Fibroblast of lung (primary cell): ENCODE measurements at regions not wholly inside any gene's neighbourhood (a gene's known extent, or its start where the extent isn't known, plus 50 kb on each side); places are given as distances from the start of the nearest gene placed in this dataset.
A peak's percentile ranks its signal among the peaks of the same experiment; 100 is the strongest.

Source experiments
- DNase-seq, 2 donors: peaks; one replicate each; pipeline versions ENCODE4 v3.0.0 to v3.0.0-alpha.2; 2010; ENCODE audit warnings: low read depth in 2 of 2
- H2AFZ ChIP-seq: 2 replicates; pipeline ENCODE4 v1.5.1; 2012; ENCODE audit warnings: low read length, control low read depth, inconsistent platforms
- H3K27ac ChIP-seq: 2 replicates; pipeline ENCODE4 v1.5.1; 2011; ENCODE audit warnings: low read length, control low read depth; ENCODE audit not compliant: insufficient read depth
- H3K27me3 ChIP-seq: 2 replicates; pipeline ENCODE4 v1.5.1; 2011; ENCODE audit warnings: mild to moderate bottlenecking, low read length; ENCODE audit not compliant: control insufficient read depth, insufficient read depth
- H3K36me3 ChIP-seq: 2 replicates; pipeline ENCODE4 v1.5.1; 2011; ENCODE audit warnings: low read length; ENCODE audit not compliant: control insufficient read depth, insufficient read depth
- H3K4me1 ChIP-seq: 2 replicates; pipeline ENCODE4 v1.5.1; 2011; ENCODE audit warnings: low read length; ENCODE audit not compliant: control insufficient read depth, insufficient read depth; ENCODE audit errors: extremely low read depth
- H3K4me2 ChIP-seq: 2 replicates; pipeline ENCODE4 v1.5.1; 2011; ENCODE audit warnings: low read length, control low read depth; ENCODE audit not compliant: insufficient read depth; ENCODE audit errors: extremely low read depth
- H3K4me3 ChIP-seq, 4 experiments: fragments of 200-600 bp in 1 of 4; sonication (generic) in 1 of 4; replicated peaks in 1 of 4; 2 replicates each; pipeline ENCODE4 v1.5.1; 2011 to 2016; ENCODE audit warnings: low read length in 4 of 4, low read depth in 3 of 4, mild to moderate bottlenecking in 3 of 4, control low read depth in 2 of 4, inconsistent platforms in 1 of 4, mixed read lengths in 1 of 4; ENCODE audit not compliant: insufficient read depth in 1 of 4; ENCODE audit errors: control extremely low read depth in 1 of 4
- H3K79me2 ChIP-seq: 2 replicates; pipeline ENCODE4 v1.5.1; 2012; ENCODE audit warnings: mild to moderate bottlenecking, low read length, inconsistent platforms; ENCODE audit not compliant: control insufficient read depth, insufficient read depth
- H3K9ac ChIP-seq: 2 replicates; pipeline ENCODE4 v1.5.1; 2011; ENCODE audit warnings: mild to moderate bottlenecking, low read length, control low read depth; ENCODE audit not compliant: insufficient read depth
- H3K9me3 ChIP-seq: 2 replicates; pipeline ENCODE4 v1.5.1; 2012; ENCODE audit warnings: low read depth, low read length; ENCODE audit not compliant: control insufficient read depth, insufficient read depth
- H4K20me1 ChIP-seq: 2 replicates; pipeline ENCODE4 v1.5.1; 2011; ENCODE audit warnings: low read length; ENCODE audit not compliant: control insufficient read depth, insufficient read depth; ENCODE audit errors: extremely low read depth
- EZH2 ChIP-seq: IDR thresholded peaks from 2 replicates; pipeline ENCODE4 v1.5.1; 2012; ENCODE audit warnings: low read length, control low read depth, mild to moderate bottlenecking; ENCODE audit errors: missing control alignments
- TF ChIP-seq, protein P1 (sequence below), 2 donors: IDR thresholded peaks in 1 of 2; conservative IDR thresholded peaks in 1 of 2; 1 replicate in 1 of 2; 2 replicates in 1 of 2; pipeline ENCODE4 v1.5.1; 2011 to 2012; ENCODE audit warnings: low read length in 2 of 2, control low read depth in 1 of 2, inconsistent platforms in 1 of 2, low read depth in 1 of 2, mild to moderate bottlenecking in 1 of 2

DNA sequence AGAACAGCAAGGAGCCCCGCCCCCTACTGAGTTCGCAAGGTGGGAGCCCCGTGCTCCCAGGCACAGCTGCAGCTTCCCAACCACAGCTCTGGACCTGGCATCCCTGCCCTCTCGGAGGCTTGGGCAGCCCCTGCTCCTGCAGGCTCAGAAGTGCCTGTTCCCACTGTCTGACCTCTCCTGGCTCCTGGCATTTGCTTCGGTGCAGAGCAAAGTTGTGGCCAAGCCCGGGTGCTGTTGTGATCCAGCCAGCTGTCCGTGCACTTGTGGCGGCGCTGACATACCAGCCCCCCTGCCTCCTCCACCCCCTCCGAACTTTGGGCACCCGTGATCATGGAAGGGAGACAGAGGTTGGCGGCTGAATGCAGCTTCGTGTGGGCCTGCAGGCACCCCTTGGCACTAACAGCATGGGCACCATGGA, 1386.8 kb downstream of the PCDH9 start:
- no peaks in the 10 kb centered on the region for H3K9me3 ChIP-seq
- no peak for DNase-seq

DNA sequence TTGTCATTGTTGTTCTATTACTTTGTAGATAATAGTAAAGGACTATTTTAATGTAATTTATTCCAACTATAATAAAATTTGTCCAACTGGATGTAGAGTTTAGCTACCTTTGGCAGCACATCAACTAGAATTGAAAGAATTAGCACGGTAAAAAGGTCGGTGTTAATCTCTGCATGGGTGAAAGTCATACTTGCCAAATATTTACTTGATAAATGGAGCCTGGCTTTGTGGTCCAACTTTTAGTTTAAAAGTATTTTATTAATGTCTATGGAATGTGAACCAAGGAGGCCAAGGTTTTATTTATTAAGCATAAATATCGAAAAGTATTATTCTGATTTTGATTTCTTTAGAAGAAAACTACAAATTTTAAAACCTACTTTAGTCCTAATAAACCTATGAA, 1389.0 kb downstream of the PCDH9 start:
- Histone ChIP-seq H3K79me2 (no peaks in the 10 kb centered on the region), H3K9ac (no peak overlapping the region), H3K27me3 (no peaks in the 10 kb centered on the region), H3K4me2 (no peak overlapping the region), H3K4me1 (no peaks in the 10 kb centered on the region), H3K27ac (no peak overlapping the region), H2AFZ (no peak overlapping the region), H3K9me3 (no peaks in the 10 kb centered on the region), H3K4me3 (no peak overlapping the region), H3K36me3 (no peaks in the 10 kb centered on the region), H4K20me1 (no peaks in the 10 kb centered on the region)
- peak in 1 of 2 donors; percentile 50 for DNase-seq
- no peak for TF ChIP-seq EZH2
- TF ChIP-seq, protein P1, sequence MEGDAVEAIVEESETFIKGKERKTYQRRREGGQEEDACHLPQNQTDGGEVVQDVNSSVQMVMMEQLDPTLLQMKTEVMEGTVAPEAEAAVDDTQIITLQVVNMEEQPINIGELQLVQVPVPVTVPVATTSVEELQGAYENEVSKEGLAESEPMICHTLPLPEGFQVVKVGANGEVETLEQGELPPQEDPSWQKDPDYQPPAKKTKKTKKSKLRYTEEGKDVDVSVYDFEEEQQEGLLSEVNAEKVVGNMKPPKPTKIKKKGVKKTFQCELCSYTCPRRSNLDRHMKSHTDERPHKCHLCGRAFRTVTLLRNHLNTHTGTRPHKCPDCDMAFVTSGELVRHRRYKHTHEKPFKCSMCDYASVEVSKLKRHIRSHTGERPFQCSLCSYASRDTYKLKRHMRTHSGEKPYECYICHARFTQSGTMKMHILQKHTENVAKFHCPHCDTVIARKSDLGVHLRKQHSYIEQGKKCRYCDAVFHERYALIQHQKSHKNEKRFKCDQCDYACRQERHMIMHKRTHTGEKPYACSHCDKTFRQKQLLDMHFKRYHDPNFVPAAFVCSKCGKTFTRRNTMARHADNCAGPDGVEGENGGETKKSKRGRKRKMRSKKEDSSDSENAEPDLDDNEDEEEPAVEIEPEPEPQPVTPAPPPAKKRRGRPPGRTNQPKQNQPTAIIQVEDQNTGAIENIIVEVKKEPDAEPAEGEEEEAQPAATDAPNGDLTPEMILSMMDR (conservative IDR thresholded peaks at IDR 0.05 in 1 of 2, IDR thresholded peaks at IDR 0.05 in 1 of 2; ENCODE audit: low read depth in 1 of 2, low read length in 2 of 2), result no peak

More for the DNA sequence above, 1386.8 kb downstream of the PCDH9 start:
- Histone ChIP-seq H3K27me3 (no peaks in the 10 kb centered on the region), H3K9ac (no peak overlapping the region), H3K4me3 (no peak overlapping the region), H3K79me2 (no peaks in the 10 kb centered on the region), H3K27ac (no peak overlapping the region), H3K4me2 (no peak overlapping the region), H3K36me3 (no peaks in the 10 kb centered on the region), H3K4me1 (no peaks in the 10 kb centered on the region), H4K20me1 (no peaks in the 10 kb centered on the region), H2AFZ (no peak overlapping the region)
- TF ChIP-seq, protein P1 (conservative IDR thresholded peaks at IDR 0.05 in 1 of 2, IDR thresholded peaks at IDR 0.05 in 1 of 2; ENCODE audit: low read depth in 1 of 2, low read length in 2 of 2), result no peak
- TF ChIP-seq EZH2, result no peak

DNA sequence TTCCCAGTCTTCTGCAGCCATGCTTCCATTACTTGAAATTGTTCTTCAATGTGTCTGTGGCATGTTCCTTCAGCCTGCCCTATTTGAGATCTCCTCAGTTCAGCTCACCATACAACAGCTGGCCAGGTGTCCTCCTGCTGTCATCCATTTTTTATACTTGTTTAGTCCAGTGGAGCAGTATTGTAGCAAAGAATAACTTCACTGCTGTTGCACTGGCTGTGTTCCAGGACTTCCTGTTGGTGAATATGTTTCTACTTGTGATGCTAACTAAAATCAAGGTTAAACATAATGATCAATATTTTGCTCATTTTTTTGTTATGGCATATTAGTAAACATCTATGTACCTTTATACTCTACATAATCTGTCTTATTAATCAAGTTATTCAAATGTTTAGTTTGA, 1394.1 kb downstream of the PCDH9 start:
- no peak for DNase-seq
- Histone ChIP-seq H3K9ac (no peak overlapping the region), H3K27ac (no peak overlapping the region), H3K4me3 (no peak overlapping the region), H3K36me3 (no peaks in the 10 kb centered on the region), H3K27me3 (no peaks in the 10 kb centered on the region), H2AFZ (no peak overlapping the region), H3K4me2 (no peak overlapping the region), H4K20me1 (no peaks in the 10 kb centered on the region), H3K9me3 (no peaks in the 10 kb centered on the region), H3K4me1 (no peaks in the 10 kb centered on the region), H3K79me2 (no peaks in the 10 kb centered on the region)
- TF ChIP-seq, protein P1 (conservative IDR thresholded peaks at IDR 0.05 in 1 of 2, IDR thresholded peaks at IDR 0.05 in 1 of 2; ENCODE audit: low read depth in 1 of 2, low read length in 2 of 2), result no peak
- no peak for TF ChIP-seq EZH2
